HL-60 (cell line): ENCODE measurements at regions not wholly inside any gene's neighbourhood (a gene's known extent, or its start where the extent isn't known, plus 50 kb on each side); places are given as distances from the start of the nearest gene placed in this dataset.

Experiments used
- DNase-seq, 2 experiments: peaks; one replicate each; pipeline ENCODE4 v3.0.0-alpha.2; 2010 to 2020; ENCODE audit warnings: low read depth in 1 of 2, low spot score in 1 of 2
- H3K27ac ChIP-seq: fragments of 250-450 bp; sonication (Bioruptor Pico); replicated peaks from 2 replicates; pipeline ENCODE4 v1.5.1; 2020; ENCODE audit warnings: mild to moderate bottlenecking, moderate library complexity
- H3K27me3 ChIP-seq: fragments of 250-450 bp; sonication (Bioruptor Pico); 2 replicates; pipeline ENCODE4 v1.5.1; 2021; ENCODE audit warnings: mild to moderate bottlenecking, moderate library complexity; ENCODE audit not compliant: insufficient read depth, poor library complexity, severe bottlenecking
- H3K4me3 ChIP-seq: replicated peaks from 2 replicates; pipeline ENCODE4 v1.5.1; 2011; ENCODE audit warnings: mild to moderate bottlenecking, control low read depth, low read length; ENCODE audit not compliant: insufficient read depth
- CTCF ChIP-seq: IDR thresholded peaks from one replicate; pipeline ENCODE4 v1.5.1; 2011; ENCODE audit warnings: low read length, control low read depth, inconsistent platforms; ENCODE audit not compliant: insufficient read depth
- GABPA ChIP-seq: IDR thresholded peaks from 2 replicates; pipeline ENCODE4 v1.6.1; 2012; ENCODE audit warnings: low read depth
- POLR2AphosphoS5 ChIP-seq: IDR thresholded peaks from 2 replicates; pipeline ENCODE4 v1.6.1; 2012; ENCODE audit warnings: low read depth
- REST ChIP-seq: IDR thresholded peaks from 2 replicates; pipeline ENCODE4 v1.6.1; 2012; ENCODE audit warnings: low read depth; ENCODE audit not compliant: insufficient replicate concordance
- SPI1 ChIP-seq: IDR thresholded peaks from 2 replicates; pipeline ENCODE4 v1.6.1; 2012; ENCODE audit warnings: low read depth, mild to moderate bottlenecking, borderline replicate concordance

GRCh38 chrX:20712811-20713210 is 446.1 kb upstream of the RPS6KA3 start:
- Histone ChIP-seq H3K27me3 (no peaks in the 10 kb centered on the region), H3K27ac (no peak overlapping the region), H3K4me3 (no peak overlapping the region)
- TF ChIP-seq SPI1: no peak
- no peak for TF ChIP-seq GABPA
- TF ChIP-seq REST: no peak
- no peak for TF ChIP-seq POLR2AphosphoS5
- TF ChIP-seq CTCF: no peak
- no peak for DNase-seq

GRCh38 chrX:20711366-20711765 is 444.7 kb upstream of the RPS6KA3 start:
- no peak for TF ChIP-seq GABPA
- H3K27ac ChIP-seq: no peak overlapping the region
- no peaks in the 10 kb centered on the region for H3K27me3 ChIP-seq
- no peak for DNase-seq
- no peak overlapping the region for H3K4me3 ChIP-seq

- Histone ChIP-seq H3K27ac (no peak overlapping the region), H3K27me3 (no peaks in the 10 kb centered on the region), H3K4me3 (no peak overlapping the region)
- DNase-seq: no peak
- TF ChIP-seq GABPA: no peak
- no peak for TF ChIP-seq REST
- no peak for TF ChIP-seq CTCF
- TF ChIP-seq SPI1: no peak
Measured at GRCh38 chrX:20693078-20693477, 426.4 kb upstream of the RPS6KA3 start.

- Histone ChIP-seq H3K4me3 (no peak overlapping the region), H3K27ac (no peak overlapping the region), H3K27me3 (no peaks in the 10 kb centered on the region)
- DNase-seq: no peak
- TF ChIP-seq REST (no peak), SPI1 (no peak), CTCF (no peak)
Measured at GRCh38 chrX:20686256-20686655, 419.5 kb upstream of the RPS6KA3 start.
